GM12878 (cell line): ENCODE measurements at regions not wholly inside any gene's neighbourhood (a gene's known extent, or its start where the extent isn't known, plus 50 kb on each side); places are given as distances from the start of the nearest gene placed in this dataset.

Source experiments
- ATAC-seq: fragments of 200-7000 bp; cut with Tn5 transposase; 3 replicates; pipeline ENCODE4 v1.9.1; 2020; ENCODE audit warnings: mild to moderate bottlenecking, moderate library complexity
- BruUV-seq: library from RNA; stranded (reverse); fragments of 400-500 nt; replicated peaks from 2 replicates; lab custom pipeline; 2021; lab: Mats Ljungman, UMichigan
- CTCF ChIA-PET: fragments of 300-600 bp; sonication (Branson Sonifier 250); formaldehyde crosslinking; extraction: SDS; loops from one replicate; lab custom pipeline; 2021; ENCODE audit warnings: inconsistent platforms; lab: Yijun Ruan, JAX
- POLR2A ChIA-PET: fragments of 350-600 bp; formaldehyde crosslinking; extraction: SDS; loops from one replicate; lab custom pipeline; 2021; ENCODE audit warnings: inconsistent platforms; lab: Charles Lee
- RAD21 ChIA-PET: fragments of 300-600 bp; sonication (Branson Sonifier 250); formaldehyde crosslinking; loops from one replicate; lab custom pipeline; 2023; ENCODE audit warnings: antibody characterized with exemption; ENCODE audit not compliant: unreplicated experiment; lab: Charles Lee
- SMC1A ChIA-PET: fragments of 300-600 bp; sonication (Branson Sonifier 250); formaldehyde crosslinking; loops from one replicate; lab custom pipeline; 2023; ENCODE audit not compliant: unreplicated experiment, uncharacterized antibody; lab: Charles Lee
- DNase-seq: peaks from one replicate; pipeline ENCODE4 v3.0.0-alpha.2; 2011; ENCODE audit warnings: low read depth, low spot score
- FAIRE-seq: peaks from 3 replicates; lab custom pipeline; 2011; peaks lifted over from hg19 to GRCh38; lab: Jason Lieb, UNC
- H2AFZ ChIP-seq: 2 replicates; pipeline ENCODE4 v1.6.0; 2011; ENCODE audit warnings: low read depth, low read length, control low read depth; ENCODE audit not compliant: control insufficient read depth
- H3K27ac ChIP-seq: 2 replicates; pipeline ENCODE4 v1.5.1; 2011; ENCODE audit warnings: control low read depth; ENCODE audit not compliant: control insufficient read depth, insufficient read depth
- H3K27me3 ChIP-seq, 2 experiments: replicated peaks in 1 of 2; 2 replicates each; pipeline versions ENCODE4 v1.6.0 to v1.6.1; 2011; ENCODE audit warnings: low read length in 1 of 2; ENCODE audit not compliant: control insufficient read depth in 2 of 2, insufficient read depth in 2 of 2
- H3K36me3 ChIP-seq, 2 experiments: 2 replicates each; pipeline ENCODE4 v1.5.1; 2011; ENCODE audit warnings: low read length in 1 of 2; ENCODE audit not compliant: control insufficient read depth in 2 of 2, insufficient read depth in 2 of 2
- H3K4me1 ChIP-seq: 2 replicates; pipeline ENCODE4 v1.6.1; 2011; ENCODE audit warnings: mild to moderate bottlenecking, low read length, moderate library complexity, mixed read lengths; ENCODE audit not compliant: control insufficient read depth, insufficient read depth
- H3K4me2 ChIP-seq: 2 replicates; pipeline ENCODE4 v1.6.0; 2011; ENCODE audit warnings: control low read depth; ENCODE audit not compliant: control insufficient read depth, insufficient read depth
- H3K4me3 ChIP-seq: fragments of 200-600 bp; sonication (generic); 2 replicates; pipeline ENCODE4 v1.5.1; 2016
- H3K79me2 ChIP-seq: 2 replicates; pipeline ENCODE4 v1.6.0; 2011; ENCODE audit warnings: low read length; ENCODE audit not compliant: control insufficient read depth, insufficient read depth
- H3K9ac ChIP-seq: 2 replicates; pipeline ENCODE4 v1.8.0; 2011; ENCODE audit warnings: low read length, control low read depth, mixed read lengths; ENCODE audit not compliant: control insufficient read depth, insufficient read depth
- H3K9me3 ChIP-seq: replicated peaks from 3 replicates; pipeline ENCODE4 v1.5.1; 2011; ENCODE audit warnings: mild to moderate bottlenecking, low read length; ENCODE audit not compliant: control insufficient read depth, insufficient read depth
- H4K20me1 ChIP-seq: 2 replicates; pipeline ENCODE4 v1.6.0; 2011; ENCODE audit not compliant: control insufficient read depth, insufficient read depth
- BCL11A ChIP-seq: IDR thresholded peaks from 2 replicates; pipeline ENCODE4 v1.6.1; 2011; ENCODE audit warnings: low read depth, low read length
- EGR1 ChIP-seq, 2 experiments: IDR thresholded peaks; 1 replicate in 1 of 2; 2 replicates in 1 of 2; pipeline ENCODE4 v1.6.1; 2011 to 2012; ENCODE audit warnings: low read depth in 2 of 2, low read length in 2 of 2, borderline replicate concordance in 1 of 2, mild to moderate bottlenecking in 1 of 2, moderate library complexity in 1 of 2
- KDM1A ChIP-seq: fragments of 200-600 bp; sonication (generic); IDR thresholded peaks from 2 replicates; pipeline ENCODE4 v1.6.1; 2016; ENCODE audit warnings: borderline replicate concordance
- NRF1 ChIP-seq: conservative IDR thresholded peaks from 2 replicates; pipeline ENCODE4 v1.6.1; 2011; ENCODE audit warnings: mild to moderate bottlenecking, low read depth, low read length, improper control_type of control experiment
- ZNF207 ChIP-seq: fragments of 450-650 bp; IDR thresholded peaks from 2 replicates; pipeline ENCODE4 v1.6.1; 2014; ENCODE audit warnings: antibody characterized with exemption, mild to moderate bottlenecking, borderline replicate concordance
- WGBS: methylation state at CpG from one replicate; pipeline ENCODE4 v1.1.6; 2016; ENCODE audit warnings: low lambda C conversion rate; ENCODE audit not compliant: insufficient replicate concordance, insufficient coverage; ENCODE audit errors: missing lambda C conversion rate; 5-methylcytosine and 5-hydroxymethylcytosine counted together
- in situ Hi-C: fragments of 300-500 bp; cut with MboI; formaldehyde crosslinking; loops from 9 replicates; pipeline ENCODE4 v1.14.3; 2018; ENCODE audit warnings: mixed read lengths
- intact Hi-C: fragments of 100-400 bp; cut with micrococcal nuclease; formaldehyde crosslinking; loops from one replicate; pipeline ENCODE4 v1.14.2; 2022; ENCODE audit not compliant: unreplicated experiment
- TF ChIP-seq, protein P1 (sequence below): fragments of 450-650 bp; IDR thresholded peaks from 2 replicates; pipeline ENCODE4 v1.6.1; 2018; ENCODE audit warnings: borderline replicate concordance, mild to moderate bottlenecking; ENCODE audit not compliant: partially characterized antibody
- TF ChIP-seq, protein P2 (sequence below): fragments of 450-650 bp; IDR thresholded peaks from 2 replicates; pipeline ENCODE4 v1.6.1; 2016; ENCODE audit warnings: mild to moderate bottlenecking
- TF ChIP-seq, protein P3 (sequence below): fragments of 450-650 bp; IDR thresholded peaks from 2 replicates; pipeline ENCODE4 v1.6.1; 2016; ENCODE audit warnings: mild to moderate bottlenecking

DNA sequence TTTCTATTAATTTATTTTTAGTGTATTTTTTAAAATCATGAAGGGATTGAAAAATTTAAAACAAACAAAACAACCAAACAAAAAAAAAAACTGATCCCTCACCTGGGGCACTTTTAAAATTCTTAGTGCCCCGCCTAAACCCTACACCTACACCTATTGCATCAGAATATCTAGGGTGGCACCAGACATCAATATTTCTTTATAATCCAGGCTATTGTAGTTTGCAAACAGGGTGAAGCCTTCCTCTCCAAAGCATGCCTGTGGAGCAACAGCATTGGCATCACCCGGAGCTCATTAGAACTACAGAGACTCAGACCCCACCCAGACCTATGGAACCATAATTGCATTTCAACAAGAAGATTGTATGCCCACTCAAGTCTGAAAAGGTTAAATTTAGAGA, 54.9 kb upstream of the ACP3 start (continued):
- TF ChIP-seq, protein P1, sequence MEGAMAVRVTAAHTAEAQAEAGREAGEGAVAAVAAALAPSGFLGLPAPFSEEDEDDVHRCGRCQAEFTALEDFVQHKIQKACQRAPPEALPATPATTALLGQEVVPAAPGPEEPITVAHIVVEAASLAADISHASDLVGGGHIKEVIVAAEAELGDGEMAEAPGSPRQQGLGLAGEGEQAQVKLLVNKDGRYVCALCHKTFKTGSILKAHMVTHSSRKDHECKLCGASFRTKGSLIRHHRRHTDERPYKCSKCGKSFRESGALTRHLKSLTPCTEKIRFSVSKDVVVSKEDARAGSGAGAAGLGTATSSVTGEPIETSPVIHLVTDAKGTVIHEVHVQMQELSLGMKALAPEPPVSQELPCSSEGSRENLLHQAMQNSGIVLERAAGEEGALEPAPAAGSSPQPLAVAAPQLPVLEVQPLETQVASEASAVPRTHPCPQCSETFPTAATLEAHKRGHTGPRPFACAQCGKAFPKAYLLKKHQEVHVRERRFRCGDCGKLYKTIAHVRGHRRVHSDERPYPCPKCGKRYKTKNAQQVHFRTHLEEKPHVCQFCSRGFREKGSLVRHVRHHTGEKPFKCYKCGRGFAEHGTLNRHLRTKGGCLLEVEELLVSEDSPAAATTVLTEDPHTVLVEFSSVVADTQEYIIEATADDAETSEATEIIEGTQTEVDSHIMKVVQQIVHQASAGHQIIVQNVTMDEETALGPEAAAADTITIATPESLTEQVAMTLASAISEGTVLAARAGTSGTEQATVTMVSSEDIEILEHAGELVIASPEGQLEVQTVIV, result no peak
- TF ChIP-seq BCL11A (no peak), KDM1A (no peak), EGR1 (IDR thresholded peaks at IDR 0.05; ENCODE audit: borderline replicate concordance in 1 of 2, low read depth in 2 of 2, low read length in 2 of 2) (no peak), NRF1 (no peak)
- TF ChIP-seq, protein P2, sequence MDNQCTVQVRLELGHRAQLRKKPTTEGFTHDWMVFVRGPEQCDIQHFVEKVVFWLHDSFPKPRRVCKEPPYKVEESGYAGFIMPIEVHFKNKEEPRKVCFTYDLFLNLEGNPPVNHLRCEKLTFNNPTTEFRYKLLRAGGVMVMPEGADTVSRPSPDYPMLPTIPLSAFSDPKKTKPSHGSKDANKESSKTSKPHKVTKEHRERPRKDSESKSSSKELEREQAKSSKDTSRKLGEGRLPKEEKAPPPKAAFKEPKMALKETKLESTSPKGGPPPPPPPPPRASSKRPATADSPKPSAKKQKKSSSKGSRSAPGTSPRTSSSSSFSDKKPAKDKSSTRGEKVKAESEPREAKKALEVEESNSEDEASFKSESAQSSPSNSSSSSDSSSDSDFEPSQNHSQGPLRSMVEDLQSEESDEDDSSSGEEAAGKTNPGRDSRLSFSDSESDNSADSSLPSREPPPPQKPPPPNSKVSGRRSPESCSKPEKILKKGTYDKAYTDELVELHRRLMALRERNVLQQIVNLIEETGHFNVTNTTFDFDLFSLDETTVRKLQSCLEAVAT, result no peak

DNA sequence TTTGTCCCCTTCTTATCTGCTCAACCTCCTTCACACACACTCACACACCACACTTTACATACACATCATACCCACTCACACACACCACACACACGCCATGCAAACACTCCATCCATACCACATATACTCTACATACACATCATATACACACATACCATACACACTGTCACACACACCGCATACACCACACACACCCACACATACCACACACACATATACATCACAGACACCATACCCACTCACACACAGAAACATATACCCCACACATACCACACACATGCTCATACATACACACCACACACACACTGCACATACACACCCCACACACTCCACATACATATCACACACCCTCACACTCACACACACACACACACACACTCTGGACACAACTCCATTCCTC, 54.3 kb upstream of the ACP3 start:
- ChIA-PET CTCF (no interaction called here), RAD21 (no interaction called here), POLR2A (no interaction called here), SMC1A (no interaction called here)
- in situ Hi-C loops, result no loop called here
- TF ChIP-seq ZNF207, result no peak
- no peak for TF ChIP-seq BCL11A
- TF ChIP-seq, protein P3, sequence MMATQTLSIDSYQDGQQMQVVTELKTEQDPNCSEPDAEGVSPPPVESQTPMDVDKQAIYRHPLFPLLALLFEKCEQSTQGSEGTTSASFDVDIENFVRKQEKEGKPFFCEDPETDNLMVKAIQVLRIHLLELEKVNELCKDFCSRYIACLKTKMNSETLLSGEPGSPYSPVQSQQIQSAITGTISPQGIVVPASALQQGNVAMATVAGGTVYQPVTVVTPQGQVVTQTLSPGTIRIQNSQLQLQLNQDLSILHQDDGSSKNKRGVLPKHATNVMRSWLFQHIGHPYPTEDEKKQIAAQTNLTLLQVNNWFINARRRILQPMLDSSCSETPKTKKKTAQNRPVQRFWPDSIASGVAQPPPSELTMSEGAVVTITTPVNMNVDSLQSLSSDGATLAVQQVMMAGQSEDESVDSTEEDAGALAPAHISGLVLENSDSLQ, result no peak
- no peak overlapping the region for H3K4me2 ChIP-seq
- intact Hi-C loops, result no loop called here
- no peak for FAIRE-seq
- no peak overlapping the region for H3K9ac ChIP-seq
- BruUV-seq, result no TSS peak
- no peak overlapping the region for H3K27ac ChIP-seq
- no peak overlapping the region for H3K4me3 ChIP-seq
- no peaks in the 10 kb centered on the region for H3K36me3 ChIP-seq
- no peak overlapping the region for H2AFZ ChIP-seq
- no peaks in the 10 kb centered on the region; a peak in 1 of 4 replicates for H3K27me3 ChIP-seq
- ATAC-seq, result no peak
- no peak for DNase-seq
- H3K79me2 ChIP-seq, result no peaks in the 10 kb centered on the region
- no peaks in the 10 kb centered on the region for H4K20me1 ChIP-seq
- H3K4me1 ChIP-seq, result no peaks in the 10 kb centered on the region
- 41% methylated on average over 2 of the region's 2 CpGs for WGBS
- no peaks in the 10 kb centered on the region for H3K9me3 ChIP-seq
